WTC11 (cell line): ENCODE measurements at regions not wholly inside any gene's neighbourhood (a gene's known extent, or its start where the extent isn't known, plus 50 kb on each side); places are given as distances from the start of the nearest gene placed in this dataset.

ENCODE experiments used
- ATF1 ChIP-seq: sonication (generic); formaldehyde crosslinking; IDR thresholded peaks from 2 replicates; pipeline ENCODE4 v1.8.1; 2023; ENCODE audit warnings: mild to moderate bottlenecking, moderate library complexity, missing genetic modification reagents
- ATF2 ChIP-seq: sonication (generic); formaldehyde crosslinking; IDR thresholded peaks from 2 replicates; pipeline ENCODE4 v1.8.1; 2022; ENCODE audit warnings: low read depth, missing genetic modification reagents, borderline replicate concordance
- CREM ChIP-seq: sonication (generic); formaldehyde crosslinking; IDR thresholded peaks from 2 replicates; pipeline ENCODE4 v1.8.1; 2022; ENCODE audit warnings: mild to moderate bottlenecking, missing genetic modification reagents, moderate library complexity
- CTCF ChIP-seq: fragments of 200-600 bp; IDR thresholded peaks from 2 replicates; pipeline ENCODE4 v1.8.0; 2022; ENCODE audit warnings: antibody characterized with exemption
- JUN ChIP-seq: sonication (generic); formaldehyde crosslinking; IDR thresholded peaks from 2 replicates; pipeline ENCODE4 v1.8.0; 2023; ENCODE audit warnings: mild to moderate bottlenecking, missing genetic modification reagents
- MAX ChIP-seq: sonication (generic); formaldehyde crosslinking; IDR thresholded peaks from 2 replicates; pipeline ENCODE4 v1.8.0; 2022; ENCODE audit warnings: mild to moderate bottlenecking, missing genetic modification reagents
- SMAD3 ChIP-seq: sonication (generic); formaldehyde crosslinking; IDR thresholded peaks from 2 replicates; pipeline ENCODE4 v1.8.0; 2022; ENCODE audit warnings: missing genetic modification reagents, mild to moderate bottlenecking, borderline replicate concordance
- SP1 ChIP-seq: sonication (generic); formaldehyde crosslinking; conservative IDR thresholded peaks from 2 replicates; pipeline ENCODE4 v1.8.1; 2022; ENCODE audit warnings: missing genetic modification reagents
- USF1 ChIP-seq: sonication (generic); formaldehyde crosslinking; IDR thresholded peaks from 2 replicates; pipeline ENCODE4 v1.8.0; 2022; ENCODE audit warnings: mild to moderate bottlenecking, missing genetic modification reagents
- USF2 ChIP-seq: sonication (generic); formaldehyde crosslinking; IDR thresholded peaks from 2 replicates; pipeline ENCODE4 v1.8.1; 2023; ENCODE audit warnings: mild to moderate bottlenecking, missing genetic modification reagents, moderate library complexity
- ZBTB21 ChIP-seq: sonication (generic); formaldehyde crosslinking; IDR thresholded peaks from 2 replicates; pipeline ENCODE4 v1.8.1; 2023; ENCODE audit warnings: mild to moderate bottlenecking, missing genetic modification reagents, borderline replicate concordance
- ZBTB43 ChIP-seq: sonication (generic); formaldehyde crosslinking; IDR thresholded peaks from 2 replicates; pipeline ENCODE4 v1.8.1; 2023; ENCODE audit warnings: mild to moderate bottlenecking, missing genetic modification reagents
- ZNF263 ChIP-seq: sonication (generic); formaldehyde crosslinking; IDR thresholded peaks from 2 replicates; pipeline ENCODE4 v1.8.1; 2022; ENCODE audit warnings: low read depth, mild to moderate bottlenecking, moderate library complexity, missing genetic modification reagents

GRCh38 chr1:4086085-4086850 is 186.2 kb upstream of the C1orf174 start:
- no peak for TF ChIP-seq ZBTB21 (CRISPR knock-in tag)
- no peak for TF ChIP-seq CTCF
- TF ChIP-seq ZNF263 (CRISPR knock-in tag), result no peak
- TF ChIP-seq USF2, result no peak
- no peak for TF ChIP-seq CREM (CRISPR knock-in tag)
- TF ChIP-seq USF1 (CRISPR knock-in tag), result no peak
- TF ChIP-seq SMAD3 (CRISPR knock-in tag), result no peak
- no peak for TF ChIP-seq ZBTB43
- TF ChIP-seq ATF2 (CRISPR knock-in tag), result no peak
- no peak for TF ChIP-seq SP1
- TF ChIP-seq JUN (CRISPR knock-in tag), result no peak
- TF ChIP-seq ATF1 (CRISPR knock-in tag), result no peak
- TF ChIP-seq MAX (CRISPR knock-in tag), result no peak
